GM19467 (cell line): ENCODE measurements at regions not wholly inside any gene's neighbourhood (a gene's known extent, or its start where the extent isn't known, plus 50 kb on each side); places are given as distances from the start of the nearest gene placed in this dataset.
"Not testable (repeated sequence)": the region's sequence is repeated elsewhere in the genome, so short reads cannot be mapped to it uniquely, and the experiment has no call there.

Experiments used
- ATAC-seq: cut with Tn5 transposase; IDR thresholded peaks from one replicate; pipeline ENCODE4 v1.9.1; 2021; ENCODE audit warnings: mild to moderate bottlenecking, moderate library complexity; ENCODE audit not compliant: unreplicated experiment

- no peak for ATAC-seq
These were observed 53.5 kb upstream of the EPB41L4A start for GRCh38 chr5:112472614-112473013.

DNA sequence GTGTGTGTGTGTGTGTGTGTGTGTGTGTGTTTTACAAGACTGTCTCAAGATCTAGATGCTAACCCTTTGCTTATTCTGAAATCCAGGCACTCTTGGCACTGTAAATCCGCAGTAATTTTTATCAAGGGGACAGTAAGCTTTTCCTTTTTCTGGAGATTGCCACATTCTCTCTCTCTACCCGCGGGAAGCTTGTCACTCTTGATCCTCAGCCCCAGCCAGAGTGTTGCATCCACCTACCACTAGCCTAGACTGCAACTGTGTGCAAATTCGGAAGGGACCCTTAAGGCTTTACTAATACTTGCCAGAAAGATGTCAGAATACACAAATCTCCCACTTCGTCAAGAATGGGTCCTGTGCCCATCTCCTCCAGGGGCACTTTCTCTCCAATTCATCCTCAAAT is 54.9 kb upstream of the EPB41L4A start:
- no peak for ATAC-seq

DNA sequence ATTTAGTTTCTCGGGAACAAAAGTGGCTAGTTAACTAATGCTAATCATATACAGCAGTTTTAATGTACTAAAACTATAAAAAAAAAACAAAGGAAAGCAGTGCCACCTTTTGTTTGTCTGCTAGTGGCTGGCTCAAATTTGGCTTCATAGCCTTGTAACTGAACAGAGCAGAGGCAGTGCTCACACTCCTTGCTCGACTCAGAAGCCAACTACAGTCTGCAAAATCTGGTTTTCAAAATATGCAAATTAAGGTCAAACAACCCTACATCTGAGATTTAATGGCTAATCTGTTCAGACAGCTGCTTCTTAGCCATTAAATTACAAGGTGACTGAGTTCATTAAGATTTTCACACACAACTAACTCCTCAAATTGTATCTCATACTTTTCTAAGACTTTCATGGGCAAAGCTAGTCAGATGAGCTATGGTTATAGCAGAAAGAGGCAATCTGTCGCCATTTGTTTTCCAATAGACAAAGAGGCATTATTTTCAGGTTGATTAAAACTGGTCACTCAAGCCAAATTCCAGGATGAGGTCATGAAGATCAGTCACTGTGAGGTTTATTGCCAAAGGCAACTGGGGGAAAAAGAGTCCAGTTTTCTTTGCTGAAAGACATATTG is 56.8 kb upstream of the EPB41L4A start:
- ATAC-seq, result no peak

- ATAC-seq, result no peak
These were observed 60.3 kb upstream of the EPB41L4A start for GRCh38 chr5:112479418-112479817.

- no peak for ATAC-seq
These were observed 61.4 kb upstream of the EPB41L4A start for GRCh38 chr5:112480501-112480900.

DNA sequence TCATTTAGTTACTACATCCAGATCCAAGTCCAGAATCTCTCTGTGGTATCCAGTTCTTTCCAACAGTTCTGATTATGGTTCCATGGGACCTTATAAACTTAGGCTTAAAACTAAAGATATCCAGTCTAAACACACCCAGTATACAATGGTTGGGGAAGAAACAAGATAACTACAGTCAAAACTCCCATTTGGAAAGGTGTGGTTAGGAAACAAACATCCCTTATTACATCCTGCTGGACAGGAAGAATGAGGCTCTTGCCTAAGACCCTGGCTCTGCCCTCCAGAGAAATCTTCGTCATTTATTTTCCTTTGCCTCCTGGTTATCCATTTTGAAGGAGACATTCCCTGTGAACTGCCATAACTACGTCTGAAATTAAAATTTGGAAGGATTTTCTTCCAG is 64.6 kb upstream of the EPB41L4A start:
- ATAC-seq, result no peak

DNA sequence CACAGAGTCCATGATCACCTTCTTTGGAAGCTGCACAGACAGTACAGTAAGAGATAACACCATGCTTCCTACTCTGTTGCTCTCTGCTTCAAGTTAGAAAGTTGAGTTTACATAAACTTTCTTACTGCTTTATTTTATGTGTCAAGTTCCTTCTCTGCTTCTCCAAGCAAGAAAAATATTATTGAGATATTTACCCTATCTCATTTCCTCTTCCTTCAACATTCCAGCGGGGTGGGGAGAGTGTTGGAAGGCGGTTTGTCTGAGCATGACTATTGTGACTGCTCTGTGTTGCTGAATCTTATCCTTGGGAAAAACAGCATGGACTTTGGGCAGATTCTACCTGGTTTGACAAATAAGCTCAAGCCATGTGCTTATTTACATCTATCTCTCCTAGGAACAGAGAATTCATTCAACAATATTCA is 66.9 kb upstream of the EPB41L4A start:
- no peak for ATAC-seq

GRCh38 chr5:112491257-112491656 is 72.2 kb upstream of the EPB41L4A start:
- no peak for ATAC-seq

- ATAC-seq, result peak; percentile 100
These were observed 73.2 kb upstream of the EPB41L4A start for GRCh38 chr5:112492291-112492690.

DNA sequence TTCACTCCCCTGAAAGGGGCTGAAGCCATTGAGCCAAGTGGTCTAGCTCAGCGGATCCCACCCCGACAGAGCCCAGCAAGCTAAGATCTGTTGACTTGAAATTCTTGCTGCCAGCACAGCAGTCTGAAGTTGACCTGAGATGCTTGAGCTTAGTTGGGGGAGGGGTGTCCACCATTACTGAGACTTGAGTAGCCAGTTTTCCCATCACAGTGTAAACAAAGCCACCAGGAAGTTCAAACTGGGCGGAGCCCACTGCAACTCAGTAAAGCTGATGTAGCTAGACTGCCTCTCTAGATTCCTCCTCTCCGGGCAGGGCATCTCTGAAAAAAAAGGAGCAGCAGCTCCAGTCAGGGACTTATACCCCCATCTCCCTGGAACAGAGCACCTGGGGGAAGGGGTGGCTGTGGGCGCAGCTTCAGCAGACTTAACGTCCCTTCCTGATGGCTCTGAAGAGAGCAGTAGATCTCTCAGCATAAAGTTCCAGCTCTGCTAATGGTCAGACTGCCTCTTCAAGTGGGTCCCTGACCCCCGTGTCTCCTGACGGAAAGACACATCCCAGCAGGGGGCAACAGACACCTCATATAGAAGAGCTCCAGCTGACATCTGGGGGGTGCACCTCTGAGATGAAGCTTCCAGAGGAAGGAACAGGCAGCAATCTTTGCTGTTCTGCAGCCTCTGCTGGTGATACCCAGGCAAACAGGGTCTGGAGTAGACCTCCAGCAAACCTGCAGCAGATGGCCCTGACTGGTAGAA is 84.8 kb upstream of the EPB41L4A start:
- ATAC-seq, result not testable (repeated sequence)

- ATAC-seq, result not testable (repeated sequence)
These were observed 90.0 kb upstream of the EPB41L4A start for GRCh38 chr5:112509097-112509496.

DNA sequence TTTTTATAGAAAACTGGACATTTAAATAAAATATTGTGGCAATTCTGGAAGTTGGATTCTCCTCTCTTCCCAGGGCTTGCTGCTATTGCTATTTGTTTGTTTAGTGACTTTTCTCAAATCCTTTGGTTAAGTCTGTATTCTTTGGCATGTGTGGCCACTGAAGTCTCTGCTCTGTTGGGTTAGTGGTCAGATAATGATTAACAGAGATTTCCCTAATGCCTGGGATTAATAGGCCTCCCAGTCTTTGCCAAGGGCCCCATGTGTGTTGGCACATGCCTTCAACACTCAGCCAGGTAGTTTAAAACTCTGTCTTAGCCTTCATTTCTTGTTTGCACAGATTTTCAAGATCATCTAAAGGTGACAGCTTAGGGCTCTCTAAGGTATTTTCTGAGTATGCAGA is 92.8 kb upstream of the EPB41L4A start:
- ATAC-seq, result no peak

GRCh38 chr5:112512901-112513300 is 93.8 kb upstream of the EPB41L4A start:
- no peak for ATAC-seq

DNA sequence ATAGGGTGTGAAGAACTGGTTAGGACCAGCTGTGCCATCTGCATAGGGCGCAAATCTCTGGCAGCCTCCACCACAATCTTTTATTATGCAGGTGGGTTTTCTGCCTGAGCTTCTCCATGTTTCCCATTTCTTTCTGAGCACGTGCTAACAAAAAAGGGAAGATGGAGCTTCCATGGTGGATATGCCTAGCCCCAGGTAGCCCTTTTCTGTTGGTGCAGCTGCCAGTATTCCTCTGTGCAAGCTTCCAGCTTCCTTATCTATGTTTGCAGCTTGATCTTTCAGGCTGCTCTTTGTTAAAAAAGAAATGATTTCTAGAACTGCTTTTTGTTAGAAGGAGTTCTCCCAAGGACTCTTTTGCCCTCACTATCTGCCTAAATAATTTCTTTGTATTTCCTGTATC is 95.0 kb upstream of the EPB41L4A start:
- ATAC-seq, result no peak

- not testable (repeated sequence) for ATAC-seq
These were observed 101.4 kb upstream of the EPB41L4A start for GRCh38 chr5:112520474-112520873.

DNA sequence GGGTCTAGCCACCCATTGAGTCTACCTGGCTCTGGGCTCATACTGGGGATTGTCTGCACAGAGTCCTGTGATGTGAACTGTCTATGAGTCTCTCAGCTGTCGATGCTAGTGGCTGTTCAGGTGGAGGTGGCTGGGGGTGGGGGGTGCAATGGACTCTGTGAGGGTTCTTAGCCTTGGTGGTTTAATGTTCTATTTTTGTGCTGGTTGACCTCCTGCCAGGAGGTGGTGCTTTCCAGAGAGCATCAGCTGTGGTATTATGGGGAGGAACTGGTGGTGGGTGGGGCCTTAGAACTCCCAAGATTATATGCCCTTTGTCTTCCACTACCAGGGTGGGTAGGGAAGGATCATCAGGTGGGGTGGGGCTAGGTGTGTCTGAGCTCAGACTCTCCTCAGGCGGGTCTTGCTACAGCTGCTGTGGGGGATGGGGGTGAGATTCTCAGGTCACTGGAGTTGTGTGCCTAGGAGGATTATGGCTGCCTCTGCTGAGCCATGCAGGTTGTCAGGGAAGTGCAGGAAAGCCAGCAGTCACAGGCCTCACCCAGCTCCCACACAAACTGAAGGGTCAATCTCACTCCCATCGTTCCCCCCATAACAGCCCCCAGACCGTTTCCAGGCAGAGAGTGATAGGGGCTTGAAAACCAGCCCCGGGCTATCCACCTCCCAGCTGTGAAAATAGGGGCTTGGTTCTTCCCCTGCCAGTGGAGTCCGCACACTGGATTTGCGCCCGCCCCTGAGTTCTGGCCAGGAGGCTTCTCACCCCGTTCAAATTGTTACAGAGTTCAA is 104.0 kb upstream of the EPB41L4A start:
- ATAC-seq, result peak; percentile 19

- peak; percentile 65 for ATAC-seq
These were observed 104.7 kb upstream of the EPB41L4A start for GRCh38 chr5:112523674-112524263.

DNA sequence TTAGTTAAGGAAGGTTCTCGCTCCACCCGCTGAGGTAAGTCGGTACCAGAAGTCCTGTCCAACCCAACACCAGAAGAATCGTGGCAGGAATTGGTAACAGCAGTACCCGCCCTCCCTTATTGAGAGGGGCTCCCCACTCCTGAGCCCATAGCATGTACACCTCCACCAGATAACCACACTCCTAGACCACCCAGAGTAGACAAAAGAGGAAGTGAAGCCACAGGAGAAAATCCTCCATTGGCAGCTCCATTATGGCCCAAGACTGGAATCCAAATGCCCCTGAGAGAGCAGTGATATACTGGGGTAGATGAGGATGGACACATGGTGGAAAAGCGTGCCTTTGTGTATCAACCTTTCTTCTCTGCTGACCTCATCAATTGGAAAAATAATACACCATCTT is 106.1 kb upstream of the EPB41L4A start:
- ATAC-seq, result no peak

GRCh38 chr5:112528928-112529327 is 109.9 kb upstream of the EPB41L4A start:
- no peak for ATAC-seq

DNA sequence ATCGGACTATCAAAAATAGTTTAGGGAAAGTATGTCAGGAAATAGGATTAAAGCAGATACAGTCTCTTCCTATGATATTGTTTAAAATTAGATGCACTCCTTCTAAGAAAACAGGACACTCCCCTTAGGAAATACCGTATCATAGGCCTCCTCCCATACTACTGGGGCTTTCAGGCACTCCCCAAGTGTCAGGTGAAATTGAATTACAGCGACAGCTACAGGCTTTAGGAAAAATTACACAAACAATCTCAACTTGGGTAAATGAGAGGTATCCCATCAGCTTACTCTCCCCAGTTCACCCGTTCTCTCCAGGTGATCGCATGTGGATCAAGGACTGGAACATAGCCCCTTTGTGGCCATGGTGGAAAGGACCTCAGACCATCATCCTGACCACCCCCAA is 110.4 kb upstream of the EPB41L4A start:
- no peak for ATAC-seq

GRCh38 chr5:112532654-112533360 is 113.7 kb upstream of the EPB41L4A start:
- no peak for ATAC-seq
